ENCODE measurements at regions not wholly inside any gene's neighbourhood (a gene's known extent, or its start where the extent isn't known, plus 50 kb on each side); places are given as distances from the start of the nearest gene placed in this dataset.

- TF ChIP-seq CTCF (conservative IDR thresholded peaks at IDR 0.05), result no peak
- no peak for TF ChIP-seq ZFX (IDR thresholded peaks at IDR 0.05)
These were observed 61.4 kb upstream of the LRIF1 start for GRCh38 chr1:111025109-111025508.
